GM19438 (cell line): ENCODE measurements at regions not wholly inside any gene's neighbourhood (a gene's known extent, or its start where the extent isn't known, plus 50 kb on each side); places are given as distances from the start of the nearest gene placed in this dataset.
"Not testable (repeated sequence)": the region's sequence is repeated elsewhere in the genome, so short reads cannot be mapped to it uniquely, and the experiment has no call there.

Source experiments
- ATAC-seq: cut with Tn5 transposase; IDR thresholded peaks from one replicate; pipeline ENCODE4 v1.9.1; 2021; ENCODE audit warnings: low read depth; ENCODE audit not compliant: unreplicated experiment

DNA sequence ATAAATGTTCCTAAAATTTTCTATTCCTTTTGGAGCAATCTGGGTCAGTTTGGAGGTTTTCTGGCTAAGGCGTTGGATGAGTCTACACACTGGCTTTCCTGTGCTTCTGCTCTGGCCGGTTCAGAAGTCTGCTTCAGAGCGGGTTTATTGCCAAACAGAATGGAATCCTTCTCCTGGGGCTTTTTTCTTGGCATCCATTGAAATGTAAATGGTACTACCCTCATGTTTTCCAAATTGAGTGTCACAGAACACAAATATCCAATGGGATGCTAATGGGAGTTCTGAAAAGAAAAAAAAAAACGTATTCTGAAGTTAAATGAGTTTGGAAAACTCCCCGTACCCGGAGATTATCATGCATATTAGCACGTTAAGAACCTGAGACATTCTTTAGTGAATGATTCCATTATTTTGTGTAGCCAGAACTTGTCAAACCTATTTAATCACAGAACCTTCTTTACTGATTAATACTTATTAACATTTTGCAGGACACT lies 930.3 kb downstream of the QKI start:
- no peak for ATAC-seq

DNA sequence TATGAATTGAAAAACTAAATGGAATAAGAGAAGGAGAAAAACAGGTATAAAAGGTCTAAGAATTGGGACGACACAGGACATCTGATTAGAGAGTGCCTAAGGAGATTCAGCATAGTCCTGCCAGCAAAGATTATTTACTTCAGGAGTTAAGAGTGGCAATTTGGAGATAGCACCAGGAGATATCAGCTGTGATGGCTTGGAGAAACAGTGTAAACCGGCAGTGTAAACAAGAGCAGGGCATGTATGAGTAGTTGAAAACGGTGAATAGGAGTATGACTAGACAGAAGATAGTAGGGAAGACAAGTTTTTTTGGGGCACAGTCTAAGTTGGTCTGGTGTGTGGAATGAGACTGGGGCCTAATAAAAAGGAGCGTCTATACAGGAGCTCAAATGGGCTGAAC lies 924.9 kb downstream of the QKI start:
- ATAC-seq: not testable (repeated sequence)

DNA sequence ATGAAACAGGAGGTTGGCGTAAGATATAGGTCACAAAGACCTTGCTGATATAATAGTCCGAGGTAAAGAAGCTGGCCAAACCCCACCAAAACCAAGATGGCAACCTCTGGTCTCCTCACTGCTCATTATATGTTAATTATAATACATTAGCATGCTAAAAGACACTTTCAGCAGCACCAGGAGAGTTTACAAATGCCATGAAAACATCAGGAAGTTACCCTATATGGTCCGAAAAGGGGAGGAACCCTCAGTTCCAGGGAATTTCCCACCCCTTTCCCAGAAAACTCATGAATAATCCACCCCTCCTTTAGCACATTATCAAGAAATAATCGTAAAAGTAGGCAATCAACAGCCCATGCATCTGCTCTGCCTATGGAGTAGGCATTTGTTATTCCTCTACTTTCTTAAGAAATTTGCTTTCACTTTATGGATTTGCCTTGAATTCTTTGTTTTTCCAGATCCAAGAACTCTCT lies 923.4 kb downstream of the QKI start:
- ATAC-seq: no peak

DNA sequence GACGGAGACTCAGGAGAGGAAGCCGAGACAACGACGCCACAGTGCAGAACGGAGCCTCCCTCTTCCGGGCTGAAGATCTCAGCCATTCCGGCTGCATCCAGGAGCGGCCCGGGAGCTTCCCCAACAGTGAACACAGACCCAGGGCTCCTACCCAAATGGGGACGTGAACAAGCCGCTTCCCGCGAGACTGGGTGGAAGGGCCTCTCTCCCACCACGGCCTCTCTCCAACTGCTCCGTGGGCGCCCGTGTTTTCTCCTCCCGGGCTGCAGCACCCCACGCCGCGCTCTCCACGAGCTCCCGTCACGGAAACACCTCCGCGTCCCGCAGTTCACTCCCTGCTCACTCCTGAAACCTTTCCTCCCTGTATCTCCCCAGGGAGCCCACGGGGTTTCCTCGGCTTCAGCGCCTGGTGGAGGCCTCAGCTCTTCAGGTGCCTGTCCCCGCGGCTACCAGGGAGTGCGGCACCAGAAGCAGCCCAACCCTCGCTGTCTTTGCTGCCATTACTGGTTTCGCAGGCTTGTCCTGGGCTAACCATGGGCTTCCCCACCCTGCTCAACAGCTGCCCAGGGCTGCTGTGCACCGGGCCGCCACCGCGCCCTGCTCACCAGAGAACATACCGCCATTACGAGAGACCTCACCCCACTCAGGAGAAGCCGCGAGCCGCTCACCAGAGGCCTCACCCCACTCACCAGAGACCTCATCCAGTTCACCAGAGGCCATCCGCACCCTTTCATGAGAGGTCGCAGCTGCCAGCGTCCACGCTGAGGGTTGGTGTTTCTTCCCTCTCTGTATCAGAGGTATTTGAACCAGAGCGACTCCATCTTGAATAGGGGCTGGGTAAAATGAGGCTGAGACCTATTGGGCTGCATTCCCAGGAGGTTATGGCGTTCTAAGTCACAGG lies 922.8 kb downstream of the QKI start:
- no peak for ATAC-seq

DNA sequence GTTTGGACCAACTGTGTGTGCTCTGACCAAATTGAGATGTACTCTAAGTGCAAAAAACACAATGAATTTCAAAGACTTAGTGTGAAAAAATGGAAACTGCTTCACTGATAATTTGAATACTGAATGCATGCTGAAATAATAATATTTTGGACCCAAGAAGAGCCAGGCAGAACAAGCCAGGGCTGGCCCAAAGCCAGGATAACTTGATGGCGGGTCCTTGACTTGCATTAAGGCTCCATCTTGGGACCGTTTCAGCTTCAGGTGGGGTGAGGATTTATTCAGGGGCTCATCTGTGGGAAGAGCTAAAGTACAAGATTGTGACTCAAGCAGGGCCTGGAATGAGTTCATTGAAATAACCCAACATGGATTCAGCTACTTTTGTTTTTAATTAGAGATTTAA lies 921.9 kb downstream of the QKI start:
- no peak for ATAC-seq

DNA sequence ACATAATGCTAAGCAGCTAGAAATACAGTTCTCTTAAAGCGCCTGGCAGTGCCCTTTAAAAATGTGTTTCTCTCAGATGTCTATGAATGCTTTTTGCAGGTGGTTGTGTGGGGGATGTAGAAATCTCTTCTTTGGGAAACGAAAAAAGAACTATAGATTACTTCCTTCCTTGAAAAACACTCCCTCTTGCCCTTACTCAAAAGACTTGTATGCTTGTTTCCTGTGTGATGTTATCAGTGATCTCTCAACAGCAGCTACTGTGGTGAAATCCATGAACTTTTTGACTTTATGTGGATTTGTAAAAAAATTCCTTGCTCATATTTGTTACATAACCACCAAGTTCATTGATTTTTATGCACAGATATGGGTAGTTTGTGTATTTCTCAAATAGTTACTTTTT lies 916.5 kb downstream of the QKI start:
- ATAC-seq: no peak

DNA sequence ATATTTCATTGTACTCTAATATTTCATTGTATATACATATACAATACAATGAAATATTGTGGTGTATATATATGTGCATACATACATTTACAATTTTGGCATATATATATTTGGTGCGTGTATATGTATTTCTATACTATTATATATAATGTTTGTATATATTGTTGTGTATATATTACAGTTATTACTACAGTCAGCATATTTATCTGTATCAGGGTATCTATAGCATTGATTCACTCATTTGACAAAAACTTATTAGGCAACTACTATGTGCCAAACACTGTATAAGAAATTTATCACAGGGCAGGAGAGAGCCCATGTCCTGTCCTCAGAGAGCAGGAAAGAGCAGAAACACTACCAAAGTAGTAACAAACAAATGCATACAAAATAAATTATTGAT lies 910.6 kb downstream of the QKI start:
- no peak for ATAC-seq

DNA sequence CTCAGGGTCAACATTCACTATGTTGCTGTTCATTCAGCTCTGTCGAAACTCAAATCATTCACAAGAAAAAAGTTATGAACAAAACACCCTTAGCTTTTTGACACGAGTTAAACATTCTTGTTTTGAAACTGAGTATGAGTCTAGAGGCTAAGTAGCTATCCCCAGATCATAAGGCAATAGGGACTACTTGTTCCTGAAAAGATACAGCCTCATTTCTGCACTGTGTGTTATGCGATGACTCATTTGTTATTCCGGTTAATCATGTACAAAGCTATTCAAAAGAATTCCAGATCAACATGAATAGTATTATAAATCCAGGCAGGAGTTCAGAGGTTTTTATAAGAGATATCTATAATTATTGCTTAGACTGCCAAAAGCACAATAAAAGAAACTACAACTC lies 908.0 kb downstream of the QKI start:
- no peak for ATAC-seq

DNA sequence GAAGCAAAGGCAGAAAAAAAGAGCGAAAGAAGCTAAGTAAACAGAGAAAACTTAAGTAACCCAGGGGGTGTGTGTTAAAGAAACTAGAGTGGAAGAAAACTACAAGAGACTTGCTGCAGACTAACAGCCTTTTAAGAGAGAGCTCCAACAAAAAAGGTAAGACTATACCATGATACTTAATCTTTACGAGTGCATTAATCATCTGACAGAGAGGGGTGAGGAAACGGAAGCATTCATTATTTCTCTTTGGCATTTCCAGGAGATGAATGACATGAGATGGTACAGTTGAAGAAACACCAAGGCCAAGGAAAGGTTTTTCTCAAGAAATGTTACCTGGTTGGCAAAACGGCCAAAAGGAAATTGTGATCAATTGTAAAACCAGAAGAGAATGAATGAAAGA lies 906.8 kb downstream of the QKI start:
- ATAC-seq: no peak

DNA sequence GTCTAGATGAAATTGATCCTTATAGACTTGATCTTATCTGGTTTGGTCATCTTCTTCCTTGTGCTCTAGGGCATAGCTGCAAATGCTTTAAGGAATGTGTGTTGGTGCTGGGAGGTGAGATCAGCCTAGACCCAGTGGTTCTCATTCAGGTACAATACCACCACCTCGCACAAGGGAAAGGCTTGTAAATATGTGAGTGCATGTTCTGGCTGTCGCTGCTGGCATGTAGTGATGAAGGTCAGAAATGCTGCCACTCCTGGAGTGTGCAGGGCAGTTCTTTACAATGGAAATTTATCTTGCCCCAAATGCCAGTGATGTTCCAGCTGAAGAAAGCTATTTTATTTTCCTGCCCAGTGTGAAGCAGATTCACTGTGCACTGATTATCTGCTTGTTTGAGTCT lies 900.9 kb downstream of the QKI start:
- ATAC-seq: no peak

DNA sequence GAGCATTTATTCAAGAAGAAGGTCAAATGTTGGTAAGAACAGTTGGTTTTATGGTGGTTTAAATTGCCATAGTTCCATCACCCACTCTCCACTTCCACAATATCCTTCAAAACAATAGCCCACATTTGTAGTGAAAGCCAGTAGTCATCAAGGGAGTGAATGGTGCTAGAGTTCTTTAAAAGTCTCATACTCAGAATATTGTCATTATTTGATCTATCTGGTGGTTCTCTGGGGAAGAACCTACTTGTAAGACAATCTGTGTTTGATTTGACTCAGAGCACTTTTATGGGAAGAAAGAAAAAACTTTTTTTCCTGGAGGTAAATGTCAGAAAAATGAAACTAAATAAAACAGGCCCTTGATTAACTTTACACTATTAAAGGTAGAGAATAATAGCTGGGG lies 893.8 kb downstream of the QKI start:
- no peak for ATAC-seq

DNA sequence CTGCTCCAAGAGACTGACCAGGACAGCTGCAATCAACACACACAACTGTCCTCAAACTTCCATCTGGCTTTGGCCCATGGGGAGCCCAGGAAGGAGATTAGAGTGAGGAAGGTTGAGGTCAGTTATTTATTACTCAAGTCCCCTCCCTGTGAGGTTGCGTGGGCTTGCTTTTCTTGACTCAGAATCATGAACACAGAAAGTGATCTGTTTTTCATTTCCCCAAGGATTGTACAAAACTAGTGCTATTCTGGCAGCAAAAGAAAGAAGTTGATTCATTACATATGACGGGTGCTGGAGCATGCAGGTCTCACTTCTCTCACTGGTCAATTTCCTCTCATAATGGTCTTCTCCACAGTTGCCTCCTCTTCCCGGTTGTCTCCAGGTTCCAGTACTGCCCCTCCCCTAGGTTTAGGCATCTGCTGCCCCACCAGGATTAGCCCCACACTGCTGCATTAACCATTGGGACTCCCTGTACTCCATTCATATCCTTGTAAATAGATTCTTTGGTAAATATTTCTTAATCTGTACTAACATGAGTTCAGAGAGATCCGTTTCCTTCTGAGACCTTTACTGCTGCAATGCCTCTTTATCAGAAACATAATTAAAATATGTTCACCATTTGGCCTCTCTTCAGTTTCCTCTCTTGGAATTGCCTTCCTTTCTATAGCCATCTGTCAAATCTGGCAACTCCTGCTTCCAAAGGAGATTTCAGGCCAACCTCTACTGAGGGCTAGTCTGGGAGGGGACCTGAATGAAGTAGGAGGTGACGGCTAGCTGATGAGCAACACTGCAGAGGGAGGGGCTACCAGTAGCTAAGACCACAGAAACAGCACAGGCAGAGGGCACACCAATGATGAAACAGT lies 888.8 kb downstream of the QKI start:
- ATAC-seq: no peak

DNA sequence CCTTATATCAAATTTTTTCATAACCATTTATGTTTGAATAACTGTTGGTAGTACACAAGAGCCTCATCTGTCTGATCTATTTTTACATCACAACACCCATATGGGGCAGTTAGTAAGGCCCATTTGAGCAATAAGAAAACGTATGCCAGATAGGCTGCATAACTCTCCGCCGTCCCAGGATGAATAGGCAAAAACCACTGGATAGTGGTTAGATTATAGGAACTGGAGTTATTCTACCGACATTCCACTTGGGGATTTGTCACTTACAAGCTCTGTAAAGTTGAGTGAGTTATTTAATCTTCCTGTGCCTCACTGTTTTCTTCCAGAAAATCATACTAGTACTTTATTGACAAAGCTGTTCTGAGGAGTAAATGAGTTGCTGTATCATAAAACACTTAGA lies 881.9 kb downstream of the QKI start:
- no peak for ATAC-seq

DNA sequence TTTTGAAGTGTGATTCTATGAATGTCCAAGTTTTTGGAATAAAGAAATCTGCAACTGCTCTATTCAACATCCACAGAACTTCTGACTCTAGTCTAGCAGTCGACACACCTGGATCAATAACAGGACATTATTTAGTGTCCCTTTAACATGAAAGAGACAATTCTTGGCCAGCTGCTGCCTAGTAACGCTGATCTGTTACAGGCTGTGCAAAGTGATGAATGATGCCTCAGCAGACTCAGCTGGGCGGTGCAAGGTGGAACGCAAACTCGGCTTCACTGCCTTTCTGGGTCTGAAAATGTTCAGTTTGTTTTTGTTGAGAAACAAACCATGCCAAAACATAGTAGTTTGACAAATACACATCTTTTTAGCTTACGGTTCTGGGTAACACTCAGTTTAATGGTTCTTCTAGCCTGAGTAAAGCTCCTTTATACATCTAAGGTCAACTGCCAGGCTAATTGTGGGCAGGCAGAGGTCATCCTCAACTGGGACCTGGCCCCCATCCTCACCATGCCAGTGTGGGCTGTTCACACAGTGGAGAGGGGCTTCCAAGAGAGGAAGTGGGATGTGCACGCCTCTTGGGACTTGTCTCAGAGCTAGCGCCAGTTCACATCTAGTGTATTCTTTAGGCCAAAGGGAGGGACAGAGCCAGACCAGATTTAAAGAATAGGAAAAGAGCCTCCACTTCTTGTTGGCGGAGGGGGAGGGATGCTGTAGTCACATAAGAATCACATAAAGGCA lies 879.7 kb downstream of the QKI start:
- no peak for ATAC-seq

DNA sequence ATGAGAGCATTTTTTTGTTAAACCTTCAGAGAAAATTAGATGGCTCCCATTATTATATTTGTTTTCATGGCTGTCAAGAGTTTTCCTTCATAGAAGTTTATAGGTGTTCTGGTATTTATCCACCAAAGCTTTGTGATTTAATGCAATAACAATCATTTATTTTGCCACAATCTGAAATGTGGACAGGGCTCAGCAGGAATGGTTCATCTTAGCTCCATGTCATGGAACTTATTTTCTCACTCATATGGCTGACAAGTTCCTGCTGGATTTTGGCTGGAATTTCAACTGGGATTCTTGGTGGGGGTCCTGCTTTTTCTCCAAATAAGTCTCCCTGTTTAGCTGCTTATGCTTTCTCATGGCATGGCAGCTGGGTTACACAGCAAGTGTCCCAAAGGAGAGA lies 876.7 kb downstream of the QKI start:
- no peak for ATAC-seq

DNA sequence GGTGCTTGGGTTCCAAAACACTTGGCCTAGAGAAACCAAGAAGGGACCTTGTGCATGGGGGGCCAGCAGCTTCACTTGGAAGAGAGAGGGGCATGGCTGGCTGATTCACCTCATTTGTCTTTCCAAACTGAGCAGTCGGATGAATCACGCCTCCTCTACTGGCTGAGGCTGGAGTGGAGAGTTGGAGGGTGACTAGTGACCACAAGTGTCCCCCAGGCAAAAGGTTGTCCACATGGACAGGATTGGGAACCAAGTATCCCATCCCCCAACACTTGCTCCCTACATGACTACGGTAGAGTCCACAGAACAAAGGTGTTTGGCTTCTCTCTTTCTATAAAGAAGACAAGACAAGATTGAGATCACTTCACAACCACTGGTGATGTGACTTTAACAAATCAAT lies 875.6 kb downstream of the QKI start:
- ATAC-seq: no peak

DNA sequence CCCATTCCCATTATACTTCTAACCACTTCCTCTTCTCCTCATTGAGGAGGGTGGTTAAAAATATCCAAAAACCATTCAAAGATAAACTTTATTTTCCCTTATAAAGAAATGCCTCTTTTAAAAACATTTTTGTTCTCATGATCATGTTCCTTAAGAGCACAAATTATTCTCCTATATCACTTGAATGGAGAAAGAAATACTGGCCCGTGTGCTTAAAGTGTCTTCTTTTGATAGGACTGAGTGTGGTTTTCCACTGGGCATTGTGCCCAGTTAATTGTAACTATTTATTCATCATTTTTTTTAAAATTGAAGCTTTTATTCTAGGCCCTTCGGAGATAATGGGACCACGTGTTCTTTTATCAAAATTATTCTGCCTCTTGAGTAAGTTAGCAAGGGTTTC lies 871.5 kb downstream of the QKI start:
- no peak for ATAC-seq

DNA sequence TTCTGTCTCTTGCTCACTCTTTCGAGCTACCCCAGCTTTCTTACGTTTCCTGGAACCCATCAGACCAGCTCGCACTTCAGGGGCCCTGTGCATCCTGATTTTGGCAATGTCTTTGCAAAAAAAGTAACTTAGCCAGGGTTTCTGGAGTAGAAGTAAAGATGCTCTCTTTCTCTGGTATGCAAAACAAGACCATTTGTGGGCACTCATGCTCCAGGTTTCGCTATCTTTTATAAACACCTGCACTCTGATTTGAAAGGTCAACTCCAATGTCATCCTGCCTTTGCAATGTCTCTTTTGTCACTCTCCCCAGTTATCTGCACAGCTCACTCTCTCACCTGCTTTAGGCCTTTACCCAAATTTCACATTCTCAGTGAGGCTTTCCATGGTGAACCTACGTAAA lies 869.1 kb downstream of the QKI start:
- no peak for ATAC-seq

DNA sequence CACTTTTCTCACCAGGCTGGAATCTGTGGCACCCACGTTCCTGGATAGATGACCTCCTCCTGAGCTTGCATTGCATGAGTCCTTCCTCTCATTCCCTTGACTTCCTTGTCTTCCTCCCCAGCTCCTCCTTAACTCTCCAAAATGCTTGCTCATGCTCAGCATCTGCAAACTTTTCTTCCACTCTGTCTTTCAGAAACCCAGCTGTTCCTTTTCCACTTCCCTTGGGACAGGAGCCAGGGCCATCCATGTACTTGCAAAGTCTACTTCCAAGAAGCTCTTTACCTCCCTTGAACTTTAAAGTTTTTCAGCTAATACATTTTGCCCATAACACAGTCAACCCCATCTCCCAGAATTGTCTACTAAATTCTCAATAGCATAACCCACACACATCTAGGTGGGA lies 861.7 kb downstream of the QKI start:
- no peak for ATAC-seq

DNA sequence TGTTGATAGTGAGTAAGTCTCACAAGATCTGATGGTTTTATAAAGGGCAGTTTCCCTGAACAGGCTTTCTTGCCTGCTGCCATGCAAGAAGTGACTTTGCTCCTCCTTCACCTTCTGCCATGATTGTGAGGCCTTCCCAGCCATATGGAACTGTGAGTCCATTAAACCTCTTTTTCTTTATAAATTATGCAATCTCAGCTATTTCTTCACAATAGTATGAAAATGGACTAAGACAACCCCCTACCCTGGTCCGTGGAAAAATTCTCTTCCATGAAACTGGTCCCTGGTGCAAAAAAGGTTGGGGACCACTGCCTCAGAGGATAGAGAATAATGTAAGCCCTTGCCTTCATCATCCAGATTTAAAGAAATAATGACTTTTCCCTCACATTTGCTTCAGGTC lies 861.3 kb downstream of the QKI start:
- ATAC-seq: no peak

DNA sequence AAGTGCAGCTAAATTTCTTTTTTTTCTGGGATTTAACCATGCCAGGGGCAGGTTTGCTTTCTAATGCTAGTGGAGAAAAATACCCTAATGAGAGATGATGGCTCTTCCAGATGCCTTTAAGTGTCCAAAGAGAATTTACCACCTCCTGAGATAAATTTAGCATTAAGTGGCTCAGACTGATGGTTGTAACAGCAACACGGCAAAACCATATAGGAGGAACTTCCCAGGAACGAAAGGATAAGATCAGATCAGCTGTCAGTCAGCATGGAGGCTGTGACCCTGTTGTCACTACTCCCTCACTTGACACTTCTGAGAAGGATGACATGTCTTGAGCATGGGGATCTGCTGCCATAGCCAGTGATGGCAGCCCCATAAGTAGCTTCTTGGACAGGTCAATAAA lies 860.0 kb downstream of the QKI start:
- no peak for ATAC-seq
